ENCODE measurements at regions not wholly inside any gene's neighbourhood (a gene's known extent, or its start where the extent isn't known, plus 50 kb on each side); places are given as distances from the start of the nearest gene placed in this dataset.

GRCh38 chr15:95407534-95407933 lies 923.0 kb upstream of the NR2F2 start:
- TF ChIP-seq ZNF274 (IDR thresholded peaks at IDR 0.05; ENCODE audit: low read depth, low read length) (no peak), YY1 (IDR thresholded peaks at IDR 0.05; ENCODE audit: insufficient read depth, insufficient read length) (no peak), SUZ12 (IDR thresholded peaks at IDR 0.05; ENCODE audit: extremely low read depth, insufficient read depth, insufficient read length) (no peak)
